ENCODE measurements at regions not wholly inside any gene's neighbourhood (a gene's known extent, or its start where the extent isn't known, plus 50 kb on each side); places are given as distances from the start of the nearest gene placed in this dataset.

GRCh38 chr5:20463206-20463605, 475.2 kb upstream of the CDH18 start:
- no peak overlapping the region for H3K27ac Mint-ChIP-seq

DNA sequence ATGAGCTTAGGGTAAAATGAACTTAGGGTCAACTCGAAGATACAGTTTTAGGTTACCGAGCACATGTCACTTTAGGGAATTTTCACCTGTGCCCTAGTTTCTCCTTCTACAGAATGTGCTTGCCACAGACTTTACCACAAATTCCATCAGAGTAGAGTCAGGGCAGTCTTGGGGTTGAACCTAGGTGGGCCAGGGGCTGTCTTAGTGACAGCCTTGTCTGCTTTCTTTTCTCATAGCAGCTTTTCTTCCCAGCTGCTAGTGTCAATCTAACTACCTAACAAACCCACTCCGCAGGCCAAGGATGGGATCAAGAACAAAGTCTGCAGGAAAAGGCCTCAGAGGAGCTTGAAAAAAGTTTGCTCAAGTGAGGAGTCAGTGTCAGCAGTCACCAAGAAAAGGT, 458.1 kb upstream of the CDH18 start:
- Mint-ChIP-seq H3K4me3 (no peak overlapping the region), H3K36me3 (ENCODE audit: low read depth) (no peaks in the 10 kb centered on the region), H3K27ac (no peak overlapping the region), H3K27me3 (ENCODE audit: low read depth) (no peaks in the 10 kb centered on the region), H3K4me1 (ENCODE audit: low read depth) (no peaks in the 10 kb centered on the region), H3K9me3 (peaks cover 29% of the 10 kb centered on the region)
- DNase-seq (ENCODE audit: low spot score) = no peak

More at GRCh38 chr5:20463206-20463605, 475.2 kb upstream of the CDH18 start:
- H3K9me3 Mint-ChIP-seq = peaks cover 54% of the 10 kb centered on the region
- H3K27me3 Mint-ChIP-seq (ENCODE audit: low read depth) = no peaks in the 10 kb centered on the region
- H3K4me1 Mint-ChIP-seq (ENCODE audit: low read depth) = no peaks in the 10 kb centered on the region
- no peaks in the 10 kb centered on the region for H3K36me3 Mint-ChIP-seq (ENCODE audit: low read depth)
- no peak for DNase-seq (ENCODE audit: low spot score)
- H3K4me3 Mint-ChIP-seq = no peak overlapping the region

- H3K27me3 Mint-ChIP-seq (ENCODE audit: low read depth) = no peaks in the 10 kb centered on the region
- DNase-seq (ENCODE audit: low spot score) = no peak
- peaks cover 31% of the 10 kb centered on the region for H3K9me3 Mint-ChIP-seq
- no peak overlapping the region for H3K27ac Mint-ChIP-seq
- H3K36me3 Mint-ChIP-seq (ENCODE audit: low read depth) = no peaks in the 10 kb centered on the region
- H3K4me1 Mint-ChIP-seq (ENCODE audit: low read depth) = no peaks in the 10 kb centered on the region
- no peak overlapping the region for H3K4me3 Mint-ChIP-seq
Observed at GRCh38 chr5:20445326-20445860, 457.4 kb upstream of the CDH18 start.

DNA sequence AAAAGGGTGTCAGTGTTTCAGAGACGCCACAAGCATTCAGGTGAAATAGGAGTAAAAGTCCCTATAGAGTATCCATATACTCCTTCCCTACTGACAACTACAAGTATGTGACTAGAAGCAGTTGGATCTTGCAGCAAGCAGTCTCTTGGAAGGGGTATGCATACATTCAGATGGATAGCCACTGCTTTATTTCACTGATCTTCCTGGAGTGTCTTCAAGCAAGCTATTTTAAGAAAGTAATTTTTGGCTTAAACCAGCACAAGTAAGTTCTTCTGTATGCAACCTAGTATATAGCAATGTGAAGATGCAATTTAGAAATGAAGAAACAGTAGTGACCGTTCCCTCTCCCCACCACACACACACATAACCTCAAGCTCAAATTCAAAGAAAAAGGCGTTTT, 446.8 kb upstream of the CDH18 start:
- H3K9me3 Mint-ChIP-seq = peaks cover 19% of the 10 kb centered on the region
- H3K27me3 Mint-ChIP-seq (ENCODE audit: low read depth) = no peaks in the 10 kb centered on the region
- H3K4me1 Mint-ChIP-seq (ENCODE audit: low read depth) = no peaks in the 10 kb centered on the region

GRCh38 chr5:20420991-20421595, 433.1 kb upstream of the CDH18 start:
- H3K36me3 Mint-ChIP-seq (ENCODE audit: low read depth) = no peaks in the 10 kb centered on the region
- H3K27me3 Mint-ChIP-seq (ENCODE audit: low read depth) = no peaks in the 10 kb centered on the region
- peaks cover 18% of the 10 kb centered on the region for H3K9me3 Mint-ChIP-seq
- no peak overlapping the region for H3K27ac Mint-ChIP-seq
- H3K4me1 Mint-ChIP-seq (ENCODE audit: low read depth) = no peaks in the 10 kb centered on the region
- H3K4me3 Mint-ChIP-seq = no peak overlapping the region
- no peak for DNase-seq (ENCODE audit: low spot score)

More for the DNA sequence above, 446.8 kb upstream of the CDH18 start:
- Mint-ChIP-seq H3K27ac (no peak overlapping the region), H3K4me3 (no peak overlapping the region), H3K36me3 (ENCODE audit: low read depth) (no peaks in the 10 kb centered on the region)
- no peak for DNase-seq (ENCODE audit: low spot score)
